GM13977 (cell line): ENCODE measurements at regions not wholly inside any gene's neighbourhood (a gene's known extent, or its start where the extent isn't known, plus 50 kb on each side); places are given as distances from the start of the nearest gene placed in this dataset.
A peak's percentile ranks its signal among the peaks of the same experiment; 100 is the strongest.

Experiments used
- DNase-seq: peaks from one replicate; pipeline ENCODE4 v3.0.0; 2012; ENCODE audit warnings: low spot score
- CTCF ChIP-seq: IDR thresholded peaks from 2 replicates; pipeline ENCODE4 v1.5.1; 2012; ENCODE audit warnings: mild to moderate bottlenecking, control low read depth; ENCODE audit not compliant: insufficient read depth; ENCODE audit errors: extremely low read depth, missing control alignments
- in situ Hi-C: fragments of 300-500 bp; cut with MboI; formaldehyde crosslinking; loops from one replicate; pipeline ENCODE4 v1.12.0; 2022; ENCODE audit warnings: low sequenced_read_pairs, low pct_unique_long_range_greater_than_20kb, mixed read lengths, inconsistent platforms; ENCODE audit not compliant: unreplicated experiment

- in situ Hi-C loops = no loop called here
- TF ChIP-seq CTCF = peak; percentile 0
- no peak for DNase-seq
Measured at GRCh38 chr7:79723833-79724618, 270.6 kb upstream of the MAGI2 start.

- no peak for TF ChIP-seq CTCF
- in situ Hi-C loops = no loop called here
- DNase-seq = no peak
Measured at GRCh38 chr7:79722217-79722616, 268.8 kb upstream of the MAGI2 start.

GRCh38 chr7:79719216-79719615 lies 265.7 kb upstream of the MAGI2 start:
- no peak for DNase-seq
- no peak for TF ChIP-seq CTCF
- in situ Hi-C loops = no loop called here

DNA sequence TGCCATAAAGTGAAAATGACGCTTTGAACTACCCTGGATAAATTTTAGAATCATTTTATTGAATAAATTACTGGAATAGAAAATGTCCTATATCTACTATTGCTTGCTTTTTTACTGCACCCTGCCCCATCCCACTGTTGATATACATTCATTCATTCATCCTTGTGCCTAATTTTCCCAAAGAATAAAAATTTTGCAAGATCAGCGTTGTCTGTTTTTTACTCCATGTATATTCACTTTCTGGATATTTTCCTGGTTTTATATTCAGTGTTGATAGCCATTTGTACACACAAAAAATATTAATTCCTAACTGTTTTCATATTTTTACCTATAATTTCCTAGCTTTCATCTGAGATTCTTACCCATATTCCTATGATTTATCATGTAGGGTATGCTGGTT lies 262.9 kb upstream of the MAGI2 start:
- TF ChIP-seq CTCF = no peak
- in situ Hi-C loops = no loop called here
- no peak for DNase-seq

DNA sequence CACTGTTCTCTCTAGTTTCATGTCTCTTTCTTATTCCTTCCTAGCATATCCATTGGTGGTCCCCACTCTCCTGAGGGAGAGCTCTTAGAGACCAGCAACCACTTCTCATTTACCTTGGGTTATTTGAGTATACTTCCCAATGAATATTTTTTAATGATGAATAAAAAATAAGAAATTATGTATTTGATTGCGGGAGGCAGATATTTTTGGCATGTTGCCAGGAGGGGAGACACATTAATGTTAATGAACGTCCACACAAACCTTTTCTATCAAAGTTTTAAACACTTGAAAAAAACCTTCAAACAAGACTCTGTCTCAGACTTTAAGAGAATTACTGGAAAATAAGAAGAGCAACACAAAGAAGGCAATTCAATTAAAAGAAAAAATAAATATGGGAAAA lies 260.6 kb upstream of the MAGI2 start:
- in situ Hi-C loops = no loop called here
- no peak for TF ChIP-seq CTCF
- DNase-seq = no peak

DNA sequence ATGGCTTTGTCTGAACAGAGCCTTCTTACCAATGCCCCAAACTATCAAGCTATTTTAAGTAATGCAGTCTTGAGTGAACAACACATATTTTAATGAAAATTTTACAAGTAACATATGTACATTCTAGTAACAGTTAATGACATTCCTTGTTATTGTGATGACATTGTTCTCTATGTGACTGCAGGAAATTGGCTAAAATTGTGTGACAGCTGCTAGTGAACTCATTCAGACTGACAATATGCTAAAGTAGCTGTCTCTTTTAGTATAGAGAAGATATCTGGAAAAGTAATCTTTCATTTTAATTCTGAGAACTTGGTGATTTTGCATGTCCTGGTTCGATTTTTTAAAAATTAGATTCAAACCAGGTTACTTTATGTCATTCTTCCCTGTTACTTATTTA lies 259.8 kb upstream of the MAGI2 start:
- no peak for TF ChIP-seq CTCF
- DNase-seq = no peak
- in situ Hi-C loops = no loop called here
